ENCODE measurements at regions not wholly inside any gene's neighbourhood (a gene's known extent, or its start where the extent isn't known, plus 50 kb on each side); places are given as distances from the start of the nearest gene placed in this dataset.
"Not testable (repeated sequence)": the region's sequence is repeated elsewhere in the genome, so short reads cannot be mapped to it uniquely, and the experiment has no call there.

GRCh38 chr10:28733245-28733644 is 55.9 kb downstream of the BAMBI start:
- DNase-seq (ENCODE audit: low read depth) = no peak

GRCh38 chr10:28733647-28734046 is 56.3 kb downstream of the BAMBI start:
- no peak for DNase-seq (ENCODE audit: low read depth)

- DNase-seq (ENCODE audit: low read depth) = peak; percentile 99
These were observed 57.8 kb downstream of the BAMBI start for GRCh38 chr10:28734938-28735759.

- no peak for DNase-seq (ENCODE audit: low read depth)
These were observed 59.8 kb downstream of the BAMBI start for GRCh38 chr10:28737096-28737495.

GRCh38 chr10:28738200-28738599 is 60.9 kb downstream of the BAMBI start:
- DNase-seq (ENCODE audit: low read depth) = no peak

- DNase-seq (ENCODE audit: low read depth) = no peak
These were observed 66.3 kb downstream of the BAMBI start for GRCh38 chr10:28743576-28743975.

GRCh38 chr10:28744069-28744768 is 66.9 kb downstream of the BAMBI start:
- DNase-seq (ENCODE audit: low read depth) = no peak

- peak; percentile 92 for DNase-seq (ENCODE audit: low read depth)
These were observed 77.8 kb downstream of the BAMBI start for GRCh38 chr10:28754930-28755718.

- DNase-seq (ENCODE audit: low read depth) = peak; percentile 73
These were observed 83.9 kb downstream of the BAMBI start for GRCh38 chr10:28761084-28761846.

- no peak for DNase-seq (ENCODE audit: low read depth)
These were observed 86.3 kb downstream of the BAMBI start for GRCh38 chr10:28763471-28764170.

GRCh38 chr10:28765641-28766040 is 88.3 kb downstream of the BAMBI start:
- DNase-seq (ENCODE audit: low read depth) = peak; percentile 12

GRCh38 chr10:28768227-28768626 is 90.9 kb downstream of the BAMBI start:
- no peak for DNase-seq (ENCODE audit: low read depth)

GRCh38 chr10:28769091-28769604 is 91.8 kb downstream of the BAMBI start:
- no peak for DNase-seq (ENCODE audit: low read depth)

- DNase-seq (ENCODE audit: low read depth) = not testable (repeated sequence)
These were observed 94.3 kb downstream of the BAMBI start for GRCh38 chr10:28771580-28772090.

GRCh38 chr10:28774051-28774995 is 97.0 kb downstream of the BAMBI start:
- DNase-seq (ENCODE audit: low read depth) = peak; percentile 7

GRCh38 chr10:28775773-28776172 is 98.5 kb downstream of the BAMBI start:
- DNase-seq (ENCODE audit: low read depth) = no peak

- no peak for DNase-seq (ENCODE audit: low read depth)
These were observed 99.2 kb downstream of the BAMBI start for GRCh38 chr10:28776519-28776918.

GRCh38 chr10:28777911-28778310 is 100.6 kb downstream of the BAMBI start:
- DNase-seq (ENCODE audit: low read depth) = no peak

GRCh38 chr10:28778524-28778923 is 101.2 kb downstream of the BAMBI start:
- peak; percentile 11 for DNase-seq (ENCODE audit: low read depth)

GRCh38 chr10:28781296-28781695 is 104.0 kb downstream of the BAMBI start:
- DNase-seq (ENCODE audit: low read depth) = no peak

Data from iris pigment epithelial cell (primary cell).